H9 (cell line): ENCODE measurements at regions not wholly inside any gene's neighbourhood (a gene's known extent, or its start where the extent isn't known, plus 50 kb on each side); places are given as distances from the start of the nearest gene placed in this dataset.

Experiments used
- DNase-seq: peaks from one replicate; pipeline ENCODE4 v3.0.0-alpha.2; 2017
- H2AFZ ChIP-seq: one replicate; pipeline ENCODE4 v1.6.1; 2013; ENCODE audit warnings: mild to moderate bottlenecking, low read length, control low read depth, moderate library complexity
- H2AK5ac ChIP-seq: 2 replicates; pipeline ENCODE4 v1.6.1; 2013; ENCODE audit warnings: low read length, control low read depth, mixed read lengths; ENCODE audit not compliant: insufficient read length
- H2BK120ac ChIP-seq: one replicate; pipeline ENCODE4 v1.6.1; 2013; ENCODE audit warnings: low read depth, mild to moderate bottlenecking, low read length, control low read depth, inconsistent platforms; ENCODE audit not compliant: poor library complexity, severe bottlenecking
- H2BK12ac ChIP-seq: 2 replicates; pipeline ENCODE4 v1.6.1; 2013; ENCODE audit warnings: low read length, control low read depth, mixed read lengths, low read depth; ENCODE audit not compliant: insufficient read length
- H2BK15ac ChIP-seq: 2 replicates; pipeline ENCODE4 v1.6.1; 2013; ENCODE audit warnings: low read depth, low read length, control low read depth
- H2BK20ac ChIP-seq: one replicate; pipeline ENCODE4 v1.6.1; 2013; ENCODE audit warnings: low read depth, mild to moderate bottlenecking, low read length, control low read depth, inconsistent platforms; ENCODE audit not compliant: poor library complexity, severe bottlenecking
- H2BK5ac ChIP-seq: 2 replicates; pipeline ENCODE4 v1.6.1; 2013; ENCODE audit warnings: low read length, control low read depth, mixed read lengths; ENCODE audit not compliant: insufficient read length
- H3K14ac ChIP-seq: 2 replicates; pipeline ENCODE4 v1.6.1; 2013; ENCODE audit warnings: low read length, control low read depth; ENCODE audit not compliant: insufficient read depth
- H3K18ac ChIP-seq: 2 replicates; pipeline ENCODE4 v1.6.1; 2013; ENCODE audit warnings: low read depth, mild to moderate bottlenecking, mixed read lengths, low read length, control low read depth; ENCODE audit not compliant: insufficient read length
- H3K23ac ChIP-seq: 2 replicates; pipeline ENCODE4 v1.6.1; 2013; ENCODE audit warnings: low read length, control low read depth, mixed read lengths, low read depth; ENCODE audit not compliant: insufficient read length
- H3K23me2 ChIP-seq: 2 replicates; pipeline ENCODE4 v1.6.1; 2013; ENCODE audit warnings: low read depth, mild to moderate bottlenecking, mixed read lengths, low read length, control low read depth; ENCODE audit not compliant: insufficient read length, poor library complexity, severe bottlenecking
- H3K27ac ChIP-seq: 2 replicates; pipeline ENCODE4 v1.5.1; 2013; ENCODE audit warnings: low read length, control low read depth, mixed read lengths, low read depth; ENCODE audit not compliant: insufficient read length
- H3K27me3 ChIP-seq: 2 replicates; pipeline ENCODE4 v1.6.1; 2013; ENCODE audit warnings: low read length, control low read depth, inconsistent platforms; ENCODE audit not compliant: insufficient read depth
- H3K4ac ChIP-seq: 2 replicates; pipeline ENCODE4 v1.6.1; 2013; ENCODE audit warnings: low read depth, mild to moderate bottlenecking, control low read depth, inconsistent platforms, low read length, moderate library complexity
- H3K4me1 ChIP-seq: 2 replicates; pipeline ENCODE4 v1.6.1; 2013; ENCODE audit warnings: low read length, control low read depth, inconsistent platforms; ENCODE audit not compliant: insufficient read depth
- H3K4me2 ChIP-seq: 2 replicates; pipeline ENCODE4 v1.6.1; 2013; ENCODE audit warnings: low read length, control low read depth, mixed read lengths; ENCODE audit not compliant: insufficient read length, insufficient read depth
- H3K56ac ChIP-seq: 2 replicates; pipeline ENCODE4 v1.6.1; 2013; ENCODE audit warnings: low read depth, mild to moderate bottlenecking, mixed read lengths, low read length, control low read depth; ENCODE audit not compliant: insufficient read length
- H3K79me1 ChIP-seq: 2 replicates; pipeline ENCODE4 v1.6.1; 2013; ENCODE audit warnings: low read depth, mild to moderate bottlenecking, moderate library complexity, low read length, control low read depth, inconsistent platforms; ENCODE audit not compliant: insufficient read depth, poor library complexity, severe bottlenecking
- H3K79me2 ChIP-seq: 2 replicates; pipeline ENCODE4 v1.6.1; 2013; ENCODE audit warnings: low read length, control low read depth, inconsistent platforms; ENCODE audit not compliant: insufficient read depth
- H3K9ac ChIP-seq: 2 replicates; pipeline ENCODE4 v1.6.1; 2013; ENCODE audit warnings: low read length, control low read depth, mixed read lengths; ENCODE audit not compliant: insufficient read length; ENCODE audit errors: extremely low read depth
- H3K9me3 ChIP-seq: one replicate; pipeline ENCODE4 v1.6.1; 2013; ENCODE audit warnings: low read depth, low read length, inconsistent platforms; ENCODE audit not compliant: control insufficient read depth
- H3T11ph ChIP-seq: one replicate; pipeline ENCODE4 v1.6.1; 2013; ENCODE audit warnings: mild to moderate bottlenecking, low read length, control low read depth, inconsistent platforms
- H4K20me1 ChIP-seq: one replicate; pipeline ENCODE4 v1.6.1; 2013; ENCODE audit not compliant: control insufficient read depth, insufficient read length, insufficient read depth
- H4K5ac ChIP-seq: 2 replicates; pipeline ENCODE4 v1.6.1; 2013; ENCODE audit warnings: low read depth, mild to moderate bottlenecking, mixed read lengths, low read length, control low read depth; ENCODE audit not compliant: insufficient read length
- H4K8ac ChIP-seq: replicated peaks from 2 replicates; pipeline ENCODE4 v1.6.1; 2013; ENCODE audit warnings: low read length, control low read depth, mixed read lengths, low read depth; ENCODE audit not compliant: insufficient read length
- H4K91ac ChIP-seq: 2 replicates; pipeline ENCODE4 v1.6.1; 2013; ENCODE audit warnings: low read depth, mild to moderate bottlenecking, moderate library complexity, mixed read lengths, low read length, control low read depth; ENCODE audit not compliant: insufficient read length
- H3K27ac Mint-ChIP-seq, 3 experiments: 2 replicates in 2 of 3; 3 replicates in 1 of 3; pipeline ENCODE4 v1.8.0; 2020 to 2021; ENCODE audit warnings: mixed read lengths in 3 of 3, mild to moderate bottlenecking in 1 of 3, moderate library complexity in 1 of 3
- H3K27me3 Mint-ChIP-seq: 2 replicates; pipeline ENCODE4 v1.8.0; 2021; ENCODE audit warnings: low read depth, mild to moderate bottlenecking, moderate library complexity, mixed read lengths
- H3K36me3 Mint-ChIP-seq, 3 experiments: 2 replicates in 2 of 3; 3 replicates in 1 of 3; pipeline ENCODE4 v1.8.0; 2020 to 2021; ENCODE audit warnings: low read depth in 3 of 3, mixed read lengths in 3 of 3; ENCODE audit not compliant: insufficient read depth in 1 of 3
- H3K4me1 Mint-ChIP-seq, 2 experiments: 2 replicates each; pipeline ENCODE4 v1.8.0; 2020; ENCODE audit warnings: mixed read lengths in 2 of 2
- H3K4me3 Mint-ChIP-seq, 2 experiments: 2 replicates in 1 of 2; 3 replicates in 1 of 2; pipeline ENCODE4 v1.8.0; 2020 to 2021; ENCODE audit warnings: mild to moderate bottlenecking in 2 of 2, mixed read lengths in 2 of 2, moderate library complexity in 1 of 2
- H3K9me3 Mint-ChIP-seq, 2 experiments: 2 replicates in 1 of 2; 3 replicates in 1 of 2; pipeline ENCODE4 v1.8.0; 2020; ENCODE audit warnings: mild to moderate bottlenecking in 2 of 2, mixed read lengths in 2 of 2, moderate library complexity in 1 of 2
- CTCF ChIP-seq: fragments of 200-600 bp; sonication (generic); conservative IDR thresholded peaks from 3 replicates; pipeline ENCODE4 v1.8.0; 2021; ENCODE audit warnings: antibody characterized with exemption, mild to moderate bottlenecking
- WGBS: extraction: QIAGEN DNeasy Blood & Tissue Kit; methylation state at CpG from one replicate; pipeline ENCODE4 v1.1.7; 2013; ENCODE audit warnings: missing lambda C conversion rate, low lambda C conversion rate, mixed read lengths; ENCODE audit not compliant: insufficient read length; ENCODE audit errors: extremely low coverage; 5-methylcytosine and 5-hydroxymethylcytosine counted together

- Histone ChIP-seq H3K23ac (no peak overlapping the region), H3K14ac (no peak overlapping the region), H3K79me2 (no peaks in the 10 kb centered on the region), H2BK15ac (no peak overlapping the region), H4K20me1 (no peaks in the 10 kb centered on the region), H3K56ac (no peak overlapping the region), H3K27ac (no peak overlapping the region), H3K23me2 (no peaks in the 10 kb centered on the region), H2AFZ (no peak overlapping the region), H3T11ph (no peak overlapping the region), H3K4me2 (no peak overlapping the region), H3K18ac (no peak overlapping the region), H4K5ac (no peak overlapping the region), H2BK12ac (no peak overlapping the region), H3K9ac (no peak overlapping the region), H4K91ac (no peak overlapping the region), H2AK5ac (no peak overlapping the region), H3K4me1 (no peaks in the 10 kb centered on the region), H3K27me3 (no peaks in the 10 kb centered on the region), H3K79me1 (no peaks in the 10 kb centered on the region), H2BK5ac (no peak overlapping the region), H3K4ac (no peak overlapping the region), H2BK120ac (no peak overlapping the region), H3K9me3 (peaks cover 13% of the 10 kb centered on the region), H2BK20ac (no peak overlapping the region), H4K8ac (no peak overlapping the region)
- peaks cover 21 to 61% of the 10 kb centered on the region in 2 experiments for H3K9me3 Mint-ChIP-seq
- peaks cover 15 to 17% of the 10 kb centered on the region in 2 experiments for H3K4me1 Mint-ChIP-seq
- H3K27me3 Mint-ChIP-seq: no peaks in the 10 kb centered on the region; the same call in 1 of the 2 replicates
- H3K27ac Mint-ChIP-seq: no peak overlapping the region
- DNase-seq: no peak
- no peak overlapping the region for H3K4me3 Mint-ChIP-seq
- no peak for TF ChIP-seq CTCF
- H3K36me3 Mint-ChIP-seq: peaks cover 3 to 7% (median 6%) of the 10 kb centered on the region in 3 experiments; a peak in 5 of 7 replicates
- no CpG with 5 or more reads among the region's 4 CpGs for WGBS
Observed at GRCh38 chrX:122771933-122772332, 412.1 kb upstream of the GRIA3 start.
